Sigmoid colon (tissue), 3 donors: ENCODE measurements at regions not wholly inside any gene's neighbourhood (a gene's known extent, or its start where the extent isn't known, plus 50 kb on each side); places are given as distances from the start of the nearest gene placed in this dataset.

Source experiments
- CTCF ChIP-seq, 4 experiments: fragments of 450-650 bp in 3 of 4; fragments of 200-600 bp in 1 of 4; IDR thresholded peaks; one replicate each; pipeline ENCODE4 v1.5.1; 2016 to 2019; ENCODE audit warnings: antibody characterized with exemption in 4 of 4, mild to moderate bottlenecking in 3 of 4, moderate library complexity in 2 of 4
- POLR2A ChIP-seq, 2 donors: fragments of 450-650 bp; IDR thresholded peaks; one replicate each; pipeline ENCODE4 v1.6.1; 2016; ENCODE audit warnings: antibody characterized with exemption in 2 of 2, mild to moderate bottlenecking in 2 of 2, moderate library complexity in 2 of 2

- TF ChIP-seq CTCF (IDR thresholded peaks at IDR 0.05) (no peak), POLR2A (IDR thresholded peaks at IDR 0.05) (no peak)
Observed at GRCh38 chr2:217415316-217415715, 555.5 kb upstream of the TNP1 start.
